Liver (tissue), 3 donors: ENCODE measurements at regions not wholly inside any gene's neighbourhood (a gene's known extent, or its start where the extent isn't known, plus 50 kb on each side); places are given as distances from the start of the nearest gene placed in this dataset.

Experiments used
- ATF3 ChIP-seq: IDR thresholded peaks from 2 replicates; pipeline ENCODE4 v1.6.1; 2016; ENCODE audit warnings: antibody characterized with exemption
- CTCF ChIP-seq: fragments of 150-350 bp; IDR thresholded peaks from 2 replicates; pipeline ENCODE4 v1.5.1; 2017; ENCODE audit warnings: improper control_type of control experiment, low read depth, low read length; ENCODE audit not compliant: missing input control
- MAX ChIP-seq: IDR thresholded peaks from 2 replicates; pipeline ENCODE4 v1.6.1; 2016; ENCODE audit warnings: antibody characterized with exemption
- SP1 ChIP-seq: IDR thresholded peaks from 2 replicates; pipeline ENCODE4 v1.6.1; 2018; ENCODE audit warnings: antibody characterized with exemption, mild to moderate bottlenecking
- ZBTB33 ChIP-seq: IDR thresholded peaks from 2 replicates; pipeline ENCODE4 v1.6.1; 2016; ENCODE audit warnings: antibody characterized with exemption
- donor health status: healthy.
- donor health status: healthy.

GRCh38 chr16:74184839-74185238 lies 111.8 kb upstream of the PSMD7 start:
- no peak for TF ChIP-seq SP1
- no peak for TF ChIP-seq ZBTB33
- no peak for TF ChIP-seq MAX
- TF ChIP-seq CTCF: no peak
- no peak for TF ChIP-seq ATF3
